A549 (cell line): ENCODE measurements at regions not wholly inside any gene's neighbourhood (a gene's known extent, or its start where the extent isn't known, plus 50 kb on each side); places are given as distances from the start of the nearest gene placed in this dataset.

Source experiments
- ATAC-seq, 2 experiments: fragments of 200-7000 bp in 1 of 2; fragments of >200 bp in 1 of 2; cut with Nextera tagmentation in 1 of 2; cut with Tn5 transposase in 1 of 2; 3 replicates each; pipeline versions ENCODE4 v1.8.0 to v1.9.1; 2018 to 2020; ENCODE audit warnings: mild to moderate bottlenecking in 1 of 2, moderate library complexity in 1 of 2
- CTCF ChIA-PET: fragments of 300-600 bp; sonication (Branson Sonifier 250); formaldehyde crosslinking; extraction: SDS; loops from one replicate; lab custom pipeline; 2021; ENCODE audit warnings: antibody characterized with exemption, inconsistent platforms; lab: Yijun Ruan, JAX
- POLR2A ChIA-PET: fragments of 350-600 bp; formaldehyde crosslinking; extraction: SDS; loops from one replicate; lab custom pipeline; 2021; ENCODE audit warnings: antibody characterized with exemption, inconsistent platforms; lab: Yijun Ruan, JAX
- DNase-seq, 2 experiments: peaks; one replicate each; pipeline versions ENCODE4 v3.0.0 to v3.0.0-alpha.2; 2011 to 2016; ENCODE audit warnings: low read depth in 1 of 2, low spot score in 1 of 2
- FAIRE-seq: peaks from 2 replicates; lab custom pipeline; 2011; peaks lifted over from hg19 to GRCh38; lab: Jason Lieb, UNC
- H3K27ac ChIP-seq, 2 experiments: fragments of >200 bp; sonication (Bioruptor Twin); formaldehyde crosslinking; 3 replicates each; pipeline ENCODE4 v1.5.1; 2016 to 2017
- H3K4me1 ChIP-seq: fragments of >200 bp; sonication (Bioruptor Twin); formaldehyde crosslinking; 3 replicates; pipeline ENCODE4 v1.6.1; 2016
- H3K4me2 ChIP-seq: fragments of >200 bp; sonication (Bioruptor Twin); formaldehyde crosslinking; 3 replicates; pipeline ENCODE4 v1.6.1; 2016
- H3K4me3 ChIP-seq: fragments of >200 bp; sonication (Bioruptor Twin); formaldehyde crosslinking; 3 replicates; pipeline ENCODE4 v1.5.1; 2016
- H3K9me3 ChIP-seq: fragments of >200 bp; sonication (Bioruptor Twin); formaldehyde crosslinking; 3 replicates; pipeline ENCODE4 v1.6.1; 2016
- CHD4 ChIP-seq: fragments of 200-600 bp; sonication (generic); IDR thresholded peaks from 2 replicates; pipeline ENCODE4 v1.6.1; 2016; ENCODE audit warnings: antibody characterized with exemption, mild to moderate bottlenecking, borderline replicate concordance
- EHF ChIP-seq: fragments of 250-450 bp; sonication (Bioruptor Pico); IDR thresholded peaks from 2 replicates; pipeline ENCODE4 v1.5.0; 2020; ENCODE audit warnings: mild to moderate bottlenecking
- EP300 ChIP-seq, 2 experiments: fragments of >200 bp; sonication (Bioruptor Twin); formaldehyde crosslinking; IDR thresholded peaks; 2 replicates in 1 of 2; 3 replicates in 1 of 2; pipeline ENCODE4 v1.6.1; 2016 to 2017
- FOSL2 ChIP-seq, 2 experiments: fragments of 450-650 bp in 1 of 2; fragments of >200 bp in 1 of 2; sonication (Bioruptor Twin) in 1 of 2; formaldehyde crosslinking; IDR thresholded peaks; 2 replicates each; pipeline versions ENCODE4 v1.5.0 to v1.6.1; 2016 to 2020; ENCODE audit warnings: mild to moderate bottlenecking in 1 of 2, moderate library complexity in 1 of 2
- HOXB13 ChIP-seq: fragments of 250-450 bp; sonication (Bioruptor Pico); IDR thresholded peaks from 2 replicates; pipeline ENCODE4 v1.5.0; 2020; ENCODE audit warnings: low read depth, mild to moderate bottlenecking, moderate library complexity
- KDM1A ChIP-seq: fragments of 200-600 bp; sonication (generic); IDR thresholded peaks from 2 replicates; pipeline ENCODE4 v1.6.1; 2016; ENCODE audit warnings: low read depth, mild to moderate bottlenecking
- KDM5A ChIP-seq: fragments of 200-600 bp; sonication (generic); IDR thresholded peaks from 2 replicates; pipeline ENCODE4 v1.6.1; 2016; ENCODE audit warnings: antibody characterized with exemption, mild to moderate bottlenecking
- MAFK ChIP-seq: fragments of 450-650 bp; IDR thresholded peaks from 2 replicates; pipeline ENCODE4 v1.6.1; 2014; ENCODE audit not compliant: partially characterized antibody
- NFE2L2 ChIP-seq: fragments of 150-350 bp; conservative IDR thresholded peaks from 2 replicates; pipeline ENCODE4 v1.6.1; 2014; ENCODE audit warnings: low read length
- NPAS2 ChIP-seq: fragments of 250-450 bp; sonication (Bioruptor Pico); IDR thresholded peaks from 2 replicates; pipeline ENCODE4 v1.8.0; 2022; ENCODE audit warnings: mild to moderate bottlenecking, moderate library complexity, borderline replicate concordance
- PHF8 ChIP-seq: fragments of 200-600 bp; sonication (generic); IDR thresholded peaks from 2 replicates; pipeline ENCODE4 v1.6.1; 2016; ENCODE audit warnings: low read depth, mild to moderate bottlenecking, antibody characterized with exemption, moderate library complexity, borderline replicate concordance
- POLR2A ChIP-seq: IDR thresholded peaks from 2 replicates; pipeline ENCODE4 v1.6.1; 2012; ENCODE audit warnings: mild to moderate bottlenecking, low read length
- POLR2AphosphoS2 ChIP-seq: conservative IDR thresholded peaks from 2 replicates; pipeline ENCODE4 v1.6.1; 2012; ENCODE audit warnings: low read length, improper control_type of control experiment, inconsistent platforms
- RAD21 ChIP-seq, 2 experiments: fragments of >200 bp in 1 of 2; sonication (Bioruptor Twin) in 1 of 2; formaldehyde crosslinking in 1 of 2; IDR thresholded peaks in 1 of 2; conservative IDR thresholded peaks in 1 of 2; 2 replicates in 1 of 2; 3 replicates in 1 of 2; pipeline ENCODE4 v1.6.1; 2012 to 2018; ENCODE audit warnings: inconsistent platforms in 1 of 2
- REST ChIP-seq: fragments of 200-600 bp; sonication (generic); IDR thresholded peaks from 2 replicates; pipeline ENCODE4 v1.6.1; 2016; ENCODE audit warnings: antibody characterized with exemption, mild to moderate bottlenecking, moderate library complexity
- RFX5 ChIP-seq: fragments of 450-650 bp; IDR thresholded peaks from 2 replicates; pipeline ENCODE4 v1.7.1; 2014; ENCODE audit warnings: antibody characterized with exemption, mild to moderate bottlenecking, moderate library complexity
- TFCP2L1 ChIP-seq: fragments of 250-450 bp; sonication (Bioruptor Pico); IDR thresholded peaks from 2 replicates; pipeline ENCODE4 v1.5.0; 2021; ENCODE audit warnings: mild to moderate bottlenecking
- ZSCAN20 ChIP-seq: fragments of 250-450 bp; sonication (Bioruptor Pico); IDR thresholded peaks from 2 replicates; pipeline ENCODE4 v1.8.0; 2022; ENCODE audit warnings: mild to moderate bottlenecking, moderate library complexity
- WGBS: methylation state at CpG from one replicate; pipeline ENCODE4 v1.1.6; 2017; ENCODE audit errors: missing lambda C conversion rate; 5-methylcytosine and 5-hydroxymethylcytosine counted together
- TF ChIP-seq, protein P1 (sequence below): fragments of >200 bp; sonication (Bioruptor Twin); formaldehyde crosslinking; IDR thresholded peaks from 3 replicates; pipeline ENCODE4 v1.6.1; 2016
- TF ChIP-seq, protein P2 (sequence below): fragments of >200 bp; sonication (Bioruptor Twin); formaldehyde crosslinking; IDR thresholded peaks from 2 replicates; pipeline ENCODE4 v1.6.1; 2016
- TF ChIP-seq, protein P3 (sequence below): fragments of 250-450 bp; sonication (Bioruptor Pico); IDR thresholded peaks from 2 replicates; pipeline ENCODE4 v1.5.0; 2021; ENCODE audit warnings: mild to moderate bottlenecking, moderate library complexity, borderline replicate concordance

- Histone ChIP-seq H3K9me3 (no peaks in the 10 kb centered on the region), H3K4me1 (no peaks in the 10 kb centered on the region), H3K4me2 (no peak overlapping the region), H3K27ac (no peak overlapping the region), H3K4me3 (no peak overlapping the region)
- no peak for ATAC-seq
- WGBS: 69% methylated on average over 7 of the region's 7 CpGs
- DNase-seq: no peak
- no peak for FAIRE-seq
- TF ChIP-seq KDM5A: no peak
- no peak for TF ChIP-seq POLR2AphosphoS2
- no peak for TF ChIP-seq FOSL2 (IDR thresholded peaks at IDR 0.05)
- TF ChIP-seq FOSL2 (CRISPR knock-in tag; IDR thresholded peaks at IDR 0.05): no peak
- TF ChIP-seq, protein P1, sequence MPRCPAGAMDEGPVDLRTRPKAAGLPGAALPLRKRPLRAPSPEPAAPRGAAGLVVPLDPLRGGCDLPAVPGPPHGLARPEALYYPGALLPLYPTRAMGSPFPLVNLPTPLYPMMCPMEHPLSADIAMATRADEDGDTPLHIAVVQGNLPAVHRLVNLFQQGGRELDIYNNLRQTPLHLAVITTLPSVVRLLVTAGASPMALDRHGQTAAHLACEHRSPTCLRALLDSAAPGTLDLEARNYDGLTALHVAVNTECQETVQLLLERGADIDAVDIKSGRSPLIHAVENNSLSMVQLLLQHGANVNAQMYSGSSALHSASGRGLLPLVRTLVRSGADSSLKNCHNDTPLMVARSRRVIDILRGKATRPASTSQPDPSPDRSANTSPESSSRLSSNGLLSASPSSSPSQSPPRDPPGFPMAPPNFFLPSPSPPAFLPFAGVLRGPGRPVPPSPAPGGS: no peak
- no peak for TF ChIP-seq KDM1A
- no peak for TF ChIP-seq ZSCAN20 (CRISPR knock-in tag)
- no peak for TF ChIP-seq EHF
- TF ChIP-seq REST: no peak
- no peak for TF ChIP-seq EP300 (IDR thresholded peaks at IDR 0.05)
- no peak for TF ChIP-seq NFE2L2
- no peak for TF ChIP-seq TFCP2L1 (CRISPR knock-in tag)
- no peak for TF ChIP-seq RAD21 (conservative IDR thresholded peaks at IDR 0.05 in 1 of 2, IDR thresholded peaks at IDR 0.05 in 1 of 2)
- ChIA-PET CTCF (no interaction called here), POLR2A (no interaction called here)
Observed at GRCh38 chr4:147173797-147174432, 228.3 kb upstream of the TTC29 start.

DNA sequence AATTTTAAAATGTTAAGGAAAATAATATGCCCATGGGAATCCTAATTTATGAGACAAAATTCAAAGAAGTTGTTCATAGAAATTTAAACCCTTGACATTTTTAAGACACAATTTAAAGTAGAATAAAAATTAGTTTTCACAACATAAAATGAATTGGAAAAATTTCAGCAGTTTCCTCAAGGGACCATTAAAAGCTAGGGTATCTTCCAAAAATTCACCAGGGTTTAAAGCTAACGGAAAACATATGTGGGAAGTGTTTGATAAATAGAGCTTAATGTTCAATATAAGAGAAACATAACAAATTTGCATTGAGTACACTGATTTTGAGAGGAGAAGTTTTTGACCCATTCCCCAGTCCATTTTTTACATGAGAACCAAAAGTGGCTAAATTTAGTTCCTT lies 228.9 kb upstream of the TTC29 start:
- Histone ChIP-seq H3K4me3 (no peak overlapping the region), H3K4me2 (no peak overlapping the region), H3K27ac (no peak overlapping the region), H3K9me3 (no peaks in the 10 kb centered on the region), H3K4me1 (no peaks in the 10 kb centered on the region)
- ChIA-PET CTCF (no interaction called here), POLR2A (no interaction called here)
- ATAC-seq (no peak), DNase-seq (no peak), FAIRE-seq (no peak)
- 70% methylated on average over 1 of the region's 1 CpG for WGBS
- TF ChIP-seq HOXB13 (CRISPR knock-in tag) (no peak), CHD4 (no peak), FOSL2 (IDR thresholded peaks at IDR 0.05) (no peak), FOSL2 (CRISPR knock-in tag; IDR thresholded peaks at IDR 0.05) (no peak), EP300 (IDR thresholded peaks at IDR 0.05) (no peak)

DNA sequence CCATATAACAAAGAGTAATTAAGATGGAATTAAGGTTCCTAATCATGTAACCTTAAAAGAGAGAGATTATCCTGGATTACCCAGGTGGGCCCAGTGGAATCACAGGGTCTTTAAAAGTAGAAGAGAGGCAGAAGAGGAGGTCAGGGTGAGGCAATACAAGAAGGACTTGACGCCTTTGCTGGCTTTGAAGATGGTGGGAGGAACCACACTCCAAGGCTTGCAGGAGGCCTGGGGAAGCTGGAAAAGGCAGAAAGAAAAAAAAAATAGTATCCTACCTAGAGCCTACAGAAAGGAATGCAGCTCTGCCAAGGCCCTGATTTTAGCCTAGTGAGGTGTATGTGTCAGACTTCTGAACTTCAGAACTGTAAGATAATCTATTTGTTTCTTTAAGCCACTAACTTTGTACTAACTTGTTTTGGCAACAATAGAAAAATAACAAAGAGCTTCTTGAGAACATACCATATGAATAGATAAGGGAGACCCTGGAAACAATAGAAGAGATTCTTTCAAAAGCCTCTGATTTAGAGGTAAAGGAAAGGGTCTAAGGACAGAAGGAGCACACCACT lies 229.9 kb upstream of the TTC29 start:
- 83% methylated on average over 1 of the region's 1 CpG for WGBS
- TF ChIP-seq PHF8: no peak
- TF ChIP-seq, protein P2, sequence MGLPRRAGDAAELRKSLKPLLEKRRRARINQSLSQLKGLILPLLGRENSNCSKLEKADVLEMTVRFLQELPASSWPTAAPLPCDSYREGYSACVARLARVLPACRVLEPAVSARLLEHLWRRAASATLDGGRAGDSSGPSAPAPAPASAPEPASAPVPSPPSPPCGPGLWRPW: no peak
- TF ChIP-seq TFCP2L1 (CRISPR knock-in tag): no peak
- TF ChIP-seq, protein P3, sequence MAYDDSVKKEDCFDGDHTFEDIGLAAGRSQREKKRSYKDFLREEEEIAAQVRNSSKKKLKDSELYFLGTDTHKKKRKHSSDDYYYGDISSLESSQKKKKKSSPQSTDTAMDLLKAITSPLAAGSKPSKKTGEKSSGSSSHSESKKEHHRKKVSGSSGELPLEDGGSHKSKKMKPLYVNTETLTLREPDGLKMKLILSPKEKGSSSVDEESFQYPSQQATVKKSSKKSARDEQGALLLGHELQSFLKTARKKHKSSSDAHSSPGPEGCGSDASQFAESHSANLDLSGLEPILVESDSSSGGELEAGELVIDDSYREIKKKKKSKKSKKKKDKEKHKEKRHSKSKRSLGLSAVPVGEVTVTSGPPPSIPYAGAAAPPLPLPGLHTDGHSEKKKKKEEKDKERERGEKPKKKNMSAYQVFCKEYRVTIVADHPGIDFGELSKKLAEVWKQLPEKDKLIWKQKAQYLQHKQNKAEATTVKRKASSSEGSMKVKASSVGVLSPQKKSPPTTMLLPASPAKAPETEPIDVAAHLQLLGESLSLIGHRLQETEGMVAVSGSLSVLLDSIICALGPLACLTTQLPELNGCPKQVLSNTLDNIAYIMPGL (CRISPR knock-in tag): no peak
- no peak for TF ChIP-seq HOXB13 (CRISPR knock-in tag)
- TF ChIP-seq MAFK: no peak
- TF ChIP-seq NFE2L2: no peak
- no peak for TF ChIP-seq RFX5
- no peak for TF ChIP-seq NPAS2
- TF ChIP-seq ZSCAN20 (CRISPR knock-in tag): no peak
- TF ChIP-seq POLR2A: no peak
- no peak for TF ChIP-seq REST

More for the DNA sequence above, 229.9 kb upstream of the TTC29 start:
- FAIRE-seq (no peak), ATAC-seq (no peak), DNase-seq (no peak)
- Histone ChIP-seq H3K27ac (no peak overlapping the region), H3K4me2 (no peak overlapping the region), H3K4me1 (no peaks in the 10 kb centered on the region), H3K4me3 (no peak overlapping the region), H3K9me3 (no peaks in the 10 kb centered on the region)
- ChIA-PET POLR2A (no interaction called here), CTCF (no interaction called here)
